ENCODE measurements at regions not wholly inside any gene's neighbourhood (a gene's known extent, or its start where the extent isn't known, plus 50 kb on each side); places are given as distances from the start of the nearest gene placed in this dataset.

GRCh38 chr18:8458546-8459215 is 150.6 kb upstream of the RAB12 start:
- no peak for DNase-seq

DNA sequence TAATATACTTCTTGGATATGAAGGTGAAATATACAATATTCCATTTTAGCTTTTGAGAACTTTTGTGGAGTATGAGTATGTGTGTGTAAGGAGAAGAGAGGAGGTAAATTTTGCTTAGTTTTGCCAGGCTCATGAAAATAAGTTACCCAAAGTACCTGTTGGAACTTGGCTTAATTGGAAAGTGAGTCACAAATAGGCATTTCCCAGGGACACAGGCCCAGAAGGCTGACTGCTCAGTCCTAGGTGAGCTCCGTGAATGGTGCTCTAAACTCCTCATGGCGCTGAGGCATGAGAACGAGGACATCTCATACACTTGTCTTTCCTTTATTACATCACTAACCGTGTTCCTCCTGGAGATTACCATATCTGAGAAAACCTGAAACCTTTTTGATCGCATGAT is 148.5 kb upstream of the RAB12 start:
- DNase-seq: no peak

GRCh38 chr18:8461544-8461943 is 147.7 kb upstream of the RAB12 start:
- no peak for DNase-seq

GRCh38 chr18:8462651-8463185 is 146.5 kb upstream of the RAB12 start:
- no peak for DNase-seq

DNA sequence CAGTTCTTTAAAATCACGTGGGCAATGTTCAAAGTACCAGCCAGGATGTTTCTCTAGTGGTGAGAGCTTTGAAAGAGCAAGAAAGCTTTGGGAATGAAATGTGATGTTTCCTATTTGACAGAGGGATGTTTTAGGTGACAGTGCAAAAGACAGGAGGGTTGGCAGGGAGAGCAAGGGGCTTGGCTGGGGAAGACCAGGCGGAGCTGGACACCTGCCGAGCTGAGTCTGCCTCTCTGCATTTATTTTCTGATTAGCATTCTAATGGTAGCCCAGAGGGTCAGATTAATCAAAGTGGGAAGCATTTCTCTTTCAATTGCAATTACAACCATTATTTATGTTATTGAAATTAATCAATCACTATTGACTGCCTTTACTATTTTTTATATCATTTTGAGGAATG is 145.4 kb upstream of the RAB12 start:
- DNase-seq: no peak

DNA sequence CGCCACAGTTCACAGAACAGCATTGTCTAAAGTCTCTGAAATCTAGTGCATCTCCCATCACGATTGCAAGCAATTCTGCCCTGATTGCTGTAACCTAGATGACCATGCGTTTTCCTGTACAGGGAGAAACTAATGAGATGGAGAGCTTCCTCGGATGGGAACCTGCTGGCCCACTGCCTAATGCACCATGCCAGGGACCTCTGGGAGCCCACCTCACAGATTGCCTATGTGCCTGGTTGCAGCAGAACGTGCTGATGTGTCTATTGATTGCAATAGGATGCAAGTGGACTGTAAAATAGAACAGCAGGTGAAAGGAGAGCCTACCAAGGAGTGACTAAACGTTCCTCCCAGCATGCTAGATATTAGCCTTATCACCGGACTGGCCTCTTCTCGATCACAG is 141.0 kb upstream of the RAB12 start:
- DNase-seq: no peak

- no peak for DNase-seq
These were observed 140.3 kb upstream of the RAB12 start for GRCh38 chr18:8468921-8469335.

DNA sequence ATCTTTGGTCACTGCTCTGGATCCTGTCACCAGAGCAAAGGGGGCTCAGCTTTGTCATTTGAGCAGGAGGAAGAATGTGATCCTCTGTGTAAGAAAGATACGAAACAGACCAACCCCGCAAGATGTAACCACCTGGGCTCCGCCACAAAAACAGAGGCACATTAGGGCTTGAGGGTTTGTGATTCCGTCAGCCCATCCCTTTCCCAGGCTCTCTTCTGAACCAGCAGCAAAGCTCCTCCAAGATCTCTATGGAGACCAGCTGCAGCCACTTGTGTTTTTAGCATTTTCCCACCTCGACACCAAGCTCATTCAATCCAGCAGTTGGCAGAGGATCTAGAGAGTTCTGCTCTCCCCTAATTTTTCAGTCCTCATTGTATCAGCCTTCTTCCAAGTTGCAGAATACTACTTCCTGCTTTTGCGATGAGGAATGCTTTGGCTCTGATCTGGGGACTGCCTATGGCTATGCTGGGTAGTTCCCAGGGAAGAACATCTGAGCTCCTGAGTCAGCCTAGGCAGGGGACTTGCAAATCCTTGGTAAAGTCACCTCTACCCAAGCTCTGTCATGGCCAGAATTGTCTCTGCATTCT is 139.6 kb upstream of the RAB12 start:
- no peak for DNase-seq

DNA sequence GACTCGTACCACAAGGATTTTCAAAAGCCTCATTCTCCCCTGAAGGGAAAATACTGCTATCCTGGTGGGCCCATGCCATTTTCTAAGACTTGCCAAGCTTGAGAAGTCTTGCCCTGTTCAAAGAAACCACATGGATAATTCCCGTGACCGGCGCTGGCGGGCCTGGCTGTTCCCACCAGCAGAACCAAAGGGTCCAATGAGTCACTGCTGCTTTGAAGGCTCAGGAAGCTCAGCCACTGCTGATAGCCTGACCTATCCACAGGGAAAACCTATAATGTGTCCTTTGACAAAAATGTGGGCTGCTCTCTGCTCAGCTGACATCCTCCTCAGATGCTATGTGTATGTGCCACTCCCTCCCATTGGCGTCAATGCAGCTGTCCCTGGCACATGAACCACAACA is 137.9 kb upstream of the RAB12 start:
- DNase-seq: no peak

GRCh38 chr18:8474661-8475060 is 134.6 kb upstream of the RAB12 start:
- no peak for DNase-seq

DNA sequence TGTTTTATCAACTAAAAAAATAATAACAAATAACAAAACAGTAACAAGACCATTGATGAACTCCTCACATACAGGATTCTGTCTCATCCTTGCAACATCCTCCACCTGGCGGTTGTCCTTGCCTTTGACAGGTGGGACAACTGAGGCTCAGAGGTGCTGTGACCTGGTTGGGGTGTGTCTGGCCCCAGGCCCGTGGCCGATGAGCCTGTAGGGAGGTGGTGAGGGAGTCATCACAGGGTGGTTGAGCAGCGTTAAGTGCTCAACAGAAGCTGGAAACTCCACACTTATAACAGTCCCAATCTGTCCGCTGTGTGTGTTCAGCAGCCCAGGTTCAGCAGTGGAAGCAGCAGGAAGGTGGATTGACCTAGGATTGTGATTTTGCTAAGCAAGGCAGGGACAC is 131.6 kb upstream of the RAB12 start:
- no peak for DNase-seq

DNA sequence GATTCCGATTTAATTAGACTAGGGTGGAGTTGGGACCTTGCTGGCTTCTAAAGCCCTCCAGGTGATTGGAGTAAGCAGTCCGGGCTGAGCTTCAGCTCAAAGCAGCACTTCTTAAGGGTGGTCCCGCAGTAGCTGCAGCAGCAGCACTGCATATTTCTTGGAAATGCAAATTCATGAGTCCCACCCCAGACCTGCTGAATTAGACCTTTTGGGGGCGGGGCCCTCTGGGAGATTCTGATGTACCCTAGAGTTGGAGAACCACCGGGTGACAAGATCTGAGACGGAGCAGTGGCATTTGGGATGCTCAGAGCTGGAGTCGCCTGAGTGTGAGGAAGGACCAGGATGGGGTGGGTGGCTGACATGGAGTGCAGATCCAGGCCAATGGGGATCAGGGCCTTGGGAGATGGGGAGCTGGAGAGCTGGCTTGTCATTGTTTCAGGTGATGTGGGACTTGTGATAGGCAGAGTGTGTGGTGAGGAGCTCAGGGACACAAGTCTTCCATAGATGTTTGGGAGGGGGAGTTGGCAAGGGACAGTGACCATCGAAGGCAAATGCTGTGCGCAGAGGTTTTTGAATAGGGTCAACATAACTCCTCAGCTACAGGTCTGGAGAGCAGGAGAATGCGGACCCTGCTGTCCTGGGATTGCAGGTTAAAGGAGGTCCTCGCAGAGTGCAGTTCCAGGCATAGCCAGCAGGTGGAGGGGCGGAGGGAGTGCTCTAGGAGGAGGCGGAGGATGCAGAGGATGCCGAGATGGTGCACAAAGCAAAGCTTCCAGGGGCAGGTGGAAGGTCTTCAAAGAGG is 130.9 kb upstream of the RAB12 start:
- peak; percentile 75 to 76 for DNase-seq

DNA sequence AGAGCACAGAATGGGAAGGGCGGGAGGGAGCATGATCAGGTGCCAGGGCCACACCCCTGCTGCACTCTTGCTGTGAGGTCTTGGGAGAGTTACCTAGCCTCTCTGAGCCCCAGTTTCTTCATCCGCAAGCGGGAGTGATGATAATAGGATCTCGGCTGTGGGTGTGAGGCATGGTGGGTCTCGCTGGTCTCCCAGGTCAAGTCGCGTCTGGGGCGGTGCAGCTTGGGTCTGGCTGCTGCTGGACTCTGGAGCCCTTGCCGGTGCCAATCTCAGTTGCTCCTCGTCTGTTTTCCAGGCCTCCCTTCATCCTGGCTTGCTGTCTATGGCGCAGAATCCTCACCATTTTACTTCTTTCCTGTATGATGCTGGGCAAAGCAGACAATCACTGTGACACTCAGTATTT is 130.3 kb upstream of the RAB12 start:
- no peak for DNase-seq

- DNase-seq: no peak
These were observed 129.4 kb upstream of the RAB12 start for GRCh38 chr18:8479789-8480188.

- DNase-seq: no peak
These were observed 128.5 kb upstream of the RAB12 start for GRCh38 chr18:8480506-8481328.

- no peak for DNase-seq
These were observed 124.3 kb upstream of the RAB12 start for GRCh38 chr18:8484951-8485350.

- DNase-seq: no peak
These were observed 119.5 kb upstream of the RAB12 start for GRCh38 chr18:8489761-8490160.

- no peak for DNase-seq
These were observed 117.7 kb upstream of the RAB12 start for GRCh38 chr18:8491516-8491915.

DNA sequence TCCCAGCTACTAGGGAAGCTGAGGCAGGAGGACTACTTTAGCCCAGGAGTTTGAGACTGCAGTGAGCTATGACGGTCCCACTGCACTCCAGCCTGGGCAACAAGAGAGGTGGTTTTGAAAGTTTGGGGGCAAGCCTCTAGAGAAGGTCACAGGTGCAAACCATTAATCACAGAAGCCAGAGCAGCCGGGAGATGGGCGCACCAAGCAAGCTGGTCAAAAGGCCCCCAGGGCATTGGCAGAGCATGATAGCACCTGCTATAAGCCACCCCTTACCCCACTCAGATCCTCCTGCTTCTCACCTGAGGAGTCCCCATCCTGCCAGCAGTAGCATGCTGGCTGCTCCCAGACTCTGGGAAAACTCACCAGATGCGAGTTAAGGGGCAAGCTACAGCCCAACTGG is 116.1 kb upstream of the RAB12 start:
- DNase-seq: no peak

- DNase-seq: no peak
These were observed 113.1 kb upstream of the RAB12 start for GRCh38 chr18:8496186-8496585.

- DNase-seq: no peak
These were observed 110.3 kb upstream of the RAB12 start for GRCh38 chr18:8498905-8499304.

DNA sequence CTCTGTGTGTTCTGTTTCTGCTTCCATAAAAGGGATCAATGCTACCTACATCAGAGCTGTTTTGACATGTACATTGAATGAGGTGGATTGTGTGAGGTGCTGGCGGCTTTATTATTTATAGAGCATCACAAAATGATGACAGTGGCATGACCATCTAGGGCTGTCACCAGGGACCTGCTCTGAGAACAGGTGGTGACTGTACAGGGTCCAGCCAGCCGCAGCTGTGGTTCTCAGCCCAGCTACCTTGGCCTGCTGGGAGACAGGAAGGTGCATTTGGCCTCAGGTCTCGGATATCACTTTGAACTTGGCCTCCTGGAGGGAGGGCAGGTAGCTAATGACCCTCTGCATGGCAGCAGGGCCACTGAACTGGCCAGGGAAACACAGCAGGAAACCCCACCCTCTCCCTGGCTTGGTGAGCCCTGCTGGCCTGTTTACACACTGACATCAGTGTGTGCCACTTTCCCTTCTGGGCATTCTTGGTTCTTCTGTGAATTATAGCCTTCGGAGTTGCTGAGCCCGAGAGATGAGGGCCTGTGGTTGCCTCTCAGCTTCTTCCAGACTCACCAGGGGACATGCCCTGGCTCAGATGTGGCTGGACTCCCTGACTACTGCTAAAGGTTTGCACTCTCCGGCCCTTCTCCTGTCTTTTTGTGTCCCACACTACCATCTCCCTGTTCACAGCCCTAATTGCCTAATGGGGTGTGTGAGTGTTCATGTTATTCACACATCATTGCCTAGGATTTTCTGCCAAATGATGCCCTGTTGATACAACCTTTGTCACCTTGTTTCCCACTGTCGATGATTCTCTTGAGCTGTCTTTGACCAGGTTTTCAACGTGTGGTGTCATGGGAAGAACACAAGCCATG is 109.2 kb upstream of the RAB12 start:
- no peak for DNase-seq
